Naive thymus-derived CD4-positive, alpha-beta T cell (primary cell): ENCODE measurements at regions not wholly inside any gene's neighbourhood (a gene's known extent, or its start where the extent isn't known, plus 50 kb on each side); places are given as distances from the start of the nearest gene placed in this dataset.

Experiments
- ATAC-seq: fragments of 150-1000 bp; cut with Tn5 transposase; 2 replicates; pipeline ENCODE4 v1.10.0; 2021; ENCODE audit warnings: mild to moderate bottlenecking, moderate library complexity
- CTCF ChIA-PET: fragments of 350-600 bp; sonication (Branson Sonifier 250); formaldehyde crosslinking; loops from one replicate; lab custom pipeline; 2021; ENCODE audit warnings: antibody characterized with exemption; lab: Charles Lee
- POLR2A ChIA-PET: fragments of 350-600 bp; sonication (Branson Sonifier 250); formaldehyde crosslinking; loops from one replicate; lab custom pipeline; 2021; ENCODE audit warnings: antibody characterized with exemption, inconsistent platforms; lab: Charles Lee
- DNase-seq, 9 donors: peaks; one replicate each; pipeline versions ENCODE4 v3.0.0 to v3.0.0-alpha.2; 2020 to 2022; ENCODE audit warnings: mixed read lengths in 1 of 9
- H3K27ac ChIP-seq: one replicate; pipeline ENCODE4 v1.7.0; 2013; ENCODE audit warnings: mild to moderate bottlenecking, low read depth, low read length, moderate library complexity
- H3K27me3 ChIP-seq, 2 donors: one replicate each; pipeline ENCODE4 v1.7.0; 2013; ENCODE audit warnings: low read length in 2 of 2, mild to moderate bottlenecking in 2 of 2, moderate library complexity in 2 of 2; ENCODE audit not compliant: control insufficient read depth in 2 of 2, insufficient read depth in 2 of 2
- H3K36me3 ChIP-seq, 3 experiments: 1 replicate in 2 of 3; 2 replicates in 1 of 3; pipeline ENCODE4 v1.7.0; 2013; ENCODE audit warnings: low read length in 3 of 3, mild to moderate bottlenecking in 3 of 3, moderate library complexity in 1 of 3; ENCODE audit not compliant: insufficient read depth in 3 of 3, control insufficient read depth in 2 of 3
- H3K4me1 ChIP-seq, 2 donors: one replicate each; pipeline ENCODE4 v1.7.0; 2013; ENCODE audit warnings: low read length in 2 of 2, mild to moderate bottlenecking in 2 of 2, moderate library complexity in 1 of 2; ENCODE audit not compliant: control insufficient read depth in 2 of 2, insufficient read depth in 2 of 2
- H3K4me3 ChIP-seq: 2 replicates; pipeline ENCODE4 v1.7.0; 2013; ENCODE audit warnings: mild to moderate bottlenecking, low read length
- H3K9me3 ChIP-seq, 3 experiments: 1 replicate in 2 of 3; 2 replicates in 1 of 3; pipeline ENCODE4 v1.7.0; 2013; ENCODE audit warnings: low read length in 3 of 3; ENCODE audit not compliant: control insufficient read depth in 2 of 3
- H3K27ac Mint-ChIP-seq, 9 donors: one replicate each; pipeline ENCODE4 v1.8.0; 2020 to 2022; ENCODE audit warnings: mixed read lengths in 9 of 9, mild to moderate bottlenecking in 8 of 9, moderate library complexity in 5 of 9, inconsistent platforms in 2 of 9
- H3K27me3 Mint-ChIP-seq, 5 donors: one replicate each; pipeline ENCODE4 v1.8.0; 2021 to 2022; ENCODE audit warnings: mixed read lengths in 5 of 5, mild to moderate bottlenecking in 1 of 5
- H3K36me3 Mint-ChIP-seq, 5 donors: one replicate each; pipeline ENCODE4 v1.8.0; 2020 to 2022; ENCODE audit warnings: mixed read lengths in 5 of 5, mild to moderate bottlenecking in 3 of 5, inconsistent platforms in 1 of 5
- H3K4me1 Mint-ChIP-seq, 7 donors: one replicate each; pipeline ENCODE4 v1.8.0; 2020 to 2022; ENCODE audit warnings: mixed read lengths in 7 of 7, mild to moderate bottlenecking in 3 of 7, inconsistent platforms in 1 of 7
- H3K4me3 Mint-ChIP-seq, 10 donors: one replicate each; pipeline ENCODE4 v1.8.0; 2020 to 2022; ENCODE audit warnings: mild to moderate bottlenecking in 10 of 10, mixed read lengths in 10 of 10, moderate library complexity in 6 of 10, inconsistent platforms in 2 of 10
- H3K9me3 Mint-ChIP-seq, 11 donors: one replicate each; pipeline ENCODE4 v1.8.0; 2020 to 2022; ENCODE audit warnings: mixed read lengths in 11 of 11, mild to moderate bottlenecking in 4 of 11, inconsistent platforms in 1 of 11, moderate library complexity in 1 of 11
- intact Hi-C, 2 donors: fragments of 100-400 bp; cut with micrococcal nuclease; formaldehyde crosslinking; loops; one replicate each; pipeline ENCODE4 v1.15.1; 2023

- DNase-seq: no peak
- H3K36me3 ChIP-seq: no peaks in the 10 kb centered on the region
- no peaks in the 10 kb centered on the region for H3K4me1 ChIP-seq
- ChIA-PET POLR2A (no interaction called here), CTCF (interaction anchor here (0.6 kb wide), 3 partner anchors 16 to 1172 kb away, joined by 3 read pairs; no protein-coding TSS in a partner anchor)
- Mint-ChIP-seq H3K36me3 (no peaks in the 10 kb centered on the region), H3K4me1 (no peaks in the 10 kb centered on the region), H3K27me3 (no peaks in the 10 kb centered on the region), H3K27ac (no peak overlapping the region), H3K9me3 (peaks cover 0 to 10% (median 2%) of the 10 kb centered on the region in 11 donors), H3K4me3 (no peak overlapping the region)
- H3K9me3 ChIP-seq: no peaks in the 10 kb centered on the region
- no peak overlapping the region for H3K4me3 ChIP-seq
- ATAC-seq: no peak
- intact Hi-C loops: no loop called here
- no peaks in the 10 kb centered on the region for H3K27me3 ChIP-seq
- H3K27ac ChIP-seq: no peak overlapping the region
These were observed 375.9 kb downstream of the GPM6A start for GRCh38 chr4:175436196-175436595.

- Histone ChIP-seq H3K27me3 (no peaks in the 10 kb centered on the region), H3K4me1 (no peaks in the 10 kb centered on the region), H3K36me3 (no peaks in the 10 kb centered on the region), H3K27ac (no peak overlapping the region), H3K4me3 (no peak overlapping the region), H3K9me3 (no peaks in the 10 kb centered on the region)
- ChIA-PET POLR2A (no interaction called here), CTCF (no interaction called here)
- H3K9me3 Mint-ChIP-seq: peaks cover 0 to 7% (median 0%) of the 10 kb centered on the region in 11 donors
- ATAC-seq (no peak), DNase-seq (no peak)
- H3K27me3 Mint-ChIP-seq: no peaks in the 10 kb centered on the region
- intact Hi-C loops: no loop called here
- H3K36me3 Mint-ChIP-seq: no peaks in the 10 kb centered on the region
- no peak overlapping the region for H3K4me3 Mint-ChIP-seq
- no peak overlapping the region for H3K27ac Mint-ChIP-seq
- H3K4me1 Mint-ChIP-seq: no peaks in the 10 kb centered on the region
These were observed 371.3 kb downstream of the GPM6A start for GRCh38 chr4:175440786-175441185.

GRCh38 chr4:175441256-175441655, 370.8 kb downstream of the GPM6A start:
- ATAC-seq: no peak
- Mint-ChIP-seq H3K27me3 (no peaks in the 10 kb centered on the region), H3K36me3 (no peaks in the 10 kb centered on the region), H3K27ac (no peak overlapping the region), H3K4me1 (no peaks in the 10 kb centered on the region), H3K9me3 (peaks cover 0 to 7% (median 0%) of the 10 kb centered on the region in 11 donors), H3K4me3 (no peak overlapping the region)
- H3K27me3 ChIP-seq: no peaks in the 10 kb centered on the region
- CTCF ChIA-PET: no interaction called here
- DNase-seq: no peak
- intact Hi-C loops: no loop called here
- H3K36me3 ChIP-seq: no peaks in the 10 kb centered on the region
- H3K27ac ChIP-seq: no peak overlapping the region
- no peaks in the 10 kb centered on the region for H3K9me3 ChIP-seq
- H3K4me3 ChIP-seq: no peak overlapping the region
- POLR2A ChIA-PET: no interaction called here
- no peaks in the 10 kb centered on the region for H3K4me1 ChIP-seq

- ChIA-PET POLR2A (no interaction called here), CTCF (no interaction called here)
- intact Hi-C loops: no loop called here
- H3K27ac ChIP-seq: no peak overlapping the region
- peaks cover 0 to 2% (median 0%) of the 10 kb centered on the region in 3 experiments for H3K9me3 ChIP-seq
- Mint-ChIP-seq H3K4me1 (no peaks in the 10 kb centered on the region), H3K27me3 (no peaks in the 10 kb centered on the region), H3K4me3 (no peak overlapping the region), H3K9me3 (peaks cover 0 to 4% (median 0%) of the 10 kb centered on the region in 11 donors), H3K36me3 (no peaks in the 10 kb centered on the region), H3K27ac (no peak overlapping the region)
- no peaks in the 10 kb centered on the region for H3K36me3 ChIP-seq
- no peak overlapping the region for H3K4me3 ChIP-seq
- no peak for DNase-seq
- no peaks in the 10 kb centered on the region for H3K27me3 ChIP-seq
- no peak for ATAC-seq
- no peaks in the 10 kb centered on the region for H3K4me1 ChIP-seq
These were observed 368.5 kb downstream of the GPM6A start for GRCh38 chr4:175443547-175443946.

GRCh38 chr4:175444512-175444911, 367.6 kb downstream of the GPM6A start:
- Mint-ChIP-seq H3K27me3 (peaks cover 0 to 5% (median 0%) of the 10 kb centered on the region in 5 donors), H3K4me1 (no peaks in the 10 kb centered on the region), H3K4me3 (no peak overlapping the region), H3K27ac (no peak overlapping the region), H3K36me3 (peaks cover 0 to 4% (median 0%) of the 10 kb centered on the region in 5 donors), H3K9me3 (peaks cover 0 to 11% (median 0%) of the 10 kb centered on the region in 11 donors)
- Histone ChIP-seq H3K36me3 (no peaks in the 10 kb centered on the region), H3K4me3 (no peak overlapping the region), H3K27ac (no peak overlapping the region), H3K27me3 (no peaks in the 10 kb centered on the region), H3K4me1 (no peaks in the 10 kb centered on the region), H3K9me3 (peaks cover 0 to 2% (median 0%) of the 10 kb centered on the region in 3 experiments)
- DNase-seq (no peak), ATAC-seq (no peak)
- ChIA-PET CTCF (no interaction called here), POLR2A (no interaction called here)
- intact Hi-C loops: no loop called here

- intact Hi-C loops: no loop called here
- Mint-ChIP-seq H3K27ac (no peak overlapping the region), H3K9me3 (peaks cover 0 to 19% (median 2%) of the 10 kb centered on the region in 11 donors)
These were observed 365.0 kb downstream of the GPM6A start for GRCh38 chr4:175447016-175447415.

GRCh38 chr4:175450446-175450845, 361.6 kb downstream of the GPM6A start:
- ChIA-PET POLR2A (no interaction called here), CTCF (no interaction called here)
- no peaks in the 10 kb centered on the region for H3K27me3 ChIP-seq
- no peak overlapping the region for H3K4me3 ChIP-seq
- DNase-seq (no peak), ATAC-seq (no peak)
- Mint-ChIP-seq H3K4me3 (no peak overlapping the region), H3K27me3 (peaks cover 0 to 5% (median 0%) of the 10 kb centered on the region in 5 donors), H3K27ac (no peak overlapping the region), H3K9me3 (peaks cover 0 to 23% (median 2%) of the 10 kb centered on the region in 11 donors), H3K36me3 (peaks cover 0 to 4% (median 0%) of the 10 kb centered on the region in 5 donors), H3K4me1 (no peaks in the 10 kb centered on the region)
- intact Hi-C loops: no loop called here
- H3K4me1 ChIP-seq: no peaks in the 10 kb centered on the region
- no peak overlapping the region for H3K27ac ChIP-seq
- H3K36me3 ChIP-seq: no peaks in the 10 kb centered on the region
- H3K9me3 ChIP-seq: peaks cover 0 to 2% (median 0%) of the 10 kb centered on the region in 3 experiments

More at GRCh38 chr4:175447016-175447415, 365.0 kb downstream of the GPM6A start:
- Histone ChIP-seq H3K4me1 (no peaks in the 10 kb centered on the region), H3K9me3 (peaks cover 0 to 2% (median 0%) of the 10 kb centered on the region in 3 experiments), H3K36me3 (no peaks in the 10 kb centered on the region), H3K27ac (no peak overlapping the region), H3K27me3 (no peaks in the 10 kb centered on the region), H3K4me3 (no peak overlapping the region)
- ATAC-seq (no peak), DNase-seq (no peak)
- H3K36me3 Mint-ChIP-seq: peaks cover 0 to 4% (median 0%) of the 10 kb centered on the region in 5 donors
- POLR2A ChIA-PET: no interaction called here
- H3K4me1 Mint-ChIP-seq: no peaks in the 10 kb centered on the region
- CTCF ChIA-PET: no interaction called here
- H3K27me3 Mint-ChIP-seq: peaks cover 0 to 5% (median 0%) of the 10 kb centered on the region in 5 donors
- no peak overlapping the region for H3K4me3 Mint-ChIP-seq
